Activated B cell treated with CpG ODN at 0.5 μM for 24 hours (primary cell): ENCODE measurements at regions not wholly inside any gene's neighbourhood (a gene's known extent, or its start where the extent isn't known, plus 50 kb on each side); places are given as distances from the start of the nearest gene placed in this dataset.
"Not testable (repeated sequence)": the region's sequence is repeated elsewhere in the genome, so short reads cannot be mapped to it uniquely, and the experiment has no call there.

Source experiments
- ATAC-seq: fragments of 200-7000 bp; cut with Tn5 transposase; one replicate; pipeline ENCODE4 v1.10.0; 2021; ENCODE audit warnings: low read depth, mild to moderate bottlenecking, moderate library complexity
- CTCF ChIA-PET: fragments of 350-600 bp; sonication (Branson Sonifier 250); formaldehyde crosslinking; loops from one replicate; lab custom pipeline; 2021; ENCODE audit warnings: antibody characterized with exemption; lab: Charles Lee
- POLR2A ChIA-PET: fragments of 350-600 bp; sonication (Branson Sonifier 250); formaldehyde crosslinking; loops from one replicate; lab custom pipeline; 2021; ENCODE audit warnings: antibody characterized with exemption; lab: Charles Lee
- DNase-seq: peaks from one replicate; pipeline ENCODE4 v3.0.0; 2022
- H3K27ac Mint-ChIP-seq: one replicate; pipeline ENCODE4 v1.8.0; 2020; ENCODE audit warnings: mixed read lengths
- H3K27me3 Mint-ChIP-seq: one replicate; pipeline ENCODE4 v1.8.0; 2021; ENCODE audit warnings: mixed read lengths
- H3K36me3 Mint-ChIP-seq: one replicate; pipeline ENCODE4 v1.8.0; 2021; ENCODE audit warnings: low read depth, mixed read lengths
- H3K4me1 Mint-ChIP-seq: one replicate; pipeline ENCODE4 v1.8.0; 2021; ENCODE audit warnings: mixed read lengths
- H3K4me3 Mint-ChIP-seq: one replicate; pipeline ENCODE4 v1.8.0; 2020; ENCODE audit warnings: mild to moderate bottlenecking, mixed read lengths
- H3K9me3 Mint-ChIP-seq: one replicate; pipeline ENCODE4 v1.8.0; 2020; ENCODE audit warnings: mixed read lengths
- CTCF ChIP-seq: fragments of 200-600 bp; IDR thresholded peaks from one replicate; pipeline ENCODE4 v1.8.0; 2022; ENCODE audit warnings: antibody characterized with exemption, mild to moderate bottlenecking
- intact Hi-C: fragments of 100-400 bp; cut with micrococcal nuclease; formaldehyde crosslinking; loops from one replicate; pipeline ENCODE4 v1.15.1; 2024

- no peak overlapping the region for H3K4me3 Mint-ChIP-seq
- no peaks in the 10 kb centered on the region for H3K27me3 Mint-ChIP-seq
- H3K9me3 Mint-ChIP-seq = peaks cover 6% of the 10 kb centered on the region
- no peaks in the 10 kb centered on the region for H3K4me1 Mint-ChIP-seq
- ChIA-PET CTCF (no interaction called here), POLR2A (no interaction called here)
- TF ChIP-seq CTCF = no peak
- ATAC-seq (no peak), DNase-seq (no peak)
- H3K27ac Mint-ChIP-seq = no peak overlapping the region
- no peaks in the 10 kb centered on the region for H3K36me3 Mint-ChIP-seq
- intact Hi-C loops = no loop called here
These were observed 630.4 kb upstream of the CNTN5 start for GRCh38 chr11:98390391-98390790.

- H3K27ac Mint-ChIP-seq, H3K4me3 Mint-ChIP-seq, POLR2A ChIA-PET, H3K27me3 Mint-ChIP-seq, DNase-seq, ATAC-seq, H3K4me1 Mint-ChIP-seq, H3K36me3 Mint-ChIP-seq, intact Hi-C loops, CTCF ChIA-PET: not testable (repeated sequence)
- peaks cover 10% of the 10 kb centered on the region for H3K9me3 Mint-ChIP-seq
These were observed 626.2 kb upstream of the CNTN5 start for GRCh38 chr11:98394500-98394899.

GRCh38 chr11:98398508-98398907 lies 622.2 kb upstream of the CNTN5 start:
- DNase-seq = no peak
- ATAC-seq = no peak
- no peak for TF ChIP-seq CTCF
- ChIA-PET POLR2A (no interaction called here), CTCF (no interaction called here)
- peaks cover 10% of the 10 kb centered on the region for H3K9me3 Mint-ChIP-seq
- H3K4me1 Mint-ChIP-seq = no peaks in the 10 kb centered on the region
- intact Hi-C loops = no loop called here
- no peaks in the 10 kb centered on the region for H3K27me3 Mint-ChIP-seq
- no peak overlapping the region for H3K27ac Mint-ChIP-seq
- H3K4me3 Mint-ChIP-seq = no peak overlapping the region
- no peaks in the 10 kb centered on the region for H3K36me3 Mint-ChIP-seq

- ATAC-seq (no peak), DNase-seq (no peak)
- Mint-ChIP-seq H3K36me3 (no peaks in the 10 kb centered on the region), H3K4me3 (no peak overlapping the region), H3K27me3 (no peaks in the 10 kb centered on the region), H3K4me1 (no peaks in the 10 kb centered on the region), H3K27ac (no peak overlapping the region), H3K9me3 (peaks cover 9% of the 10 kb centered on the region)
- POLR2A ChIA-PET = no interaction called here
- CTCF ChIA-PET = no interaction called here
- intact Hi-C loops = no loop called here
- TF ChIP-seq CTCF = no peak
These were observed 611.7 kb upstream of the CNTN5 start for GRCh38 chr11:98409069-98409468.

- intact Hi-C loops = no loop called here
- ATAC-seq = no peak
- Mint-ChIP-seq H3K4me3 (no peak overlapping the region), H3K4me1 (no peaks in the 10 kb centered on the region), H3K36me3 (no peaks in the 10 kb centered on the region), H3K27me3 (no peaks in the 10 kb centered on the region), H3K27ac (no peak overlapping the region), H3K9me3 (peaks cover 12% of the 10 kb centered on the region)
- no peak for TF ChIP-seq CTCF
- ChIA-PET CTCF (no interaction called here), POLR2A (no interaction called here)
- DNase-seq = no peak
These were observed 609.0 kb upstream of the CNTN5 start for GRCh38 chr11:98411777-98412176.

GRCh38 chr11:98417256-98417755 lies 603.4 kb upstream of the CNTN5 start:
- H3K36me3 Mint-ChIP-seq = no peaks in the 10 kb centered on the region
- H3K4me1 Mint-ChIP-seq = no peaks in the 10 kb centered on the region
- intact Hi-C loops = no loop called here
- H3K27me3 Mint-ChIP-seq = no peaks in the 10 kb centered on the region
- H3K4me3 Mint-ChIP-seq = no peak overlapping the region
- DNase-seq (no peak), ATAC-seq (no peak)
- ChIA-PET POLR2A (no interaction called here), CTCF (no interaction called here)
- H3K27ac Mint-ChIP-seq = no peak overlapping the region
- no peak for TF ChIP-seq CTCF
- peaks cover 10% of the 10 kb centered on the region for H3K9me3 Mint-ChIP-seq
